Right lobe of liver (tissue), 4 donors: ENCODE measurements at regions not wholly inside any gene's neighbourhood (a gene's known extent, or its start where the extent isn't known, plus 50 kb on each side); places are given as distances from the start of the nearest gene placed in this dataset.

Experiments
- CTCF ChIP-seq, 4 donors: fragments of 200-600 bp in 3 of 4; fragments of 450-650 bp in 1 of 4; IDR thresholded peaks; one replicate each; pipeline versions ENCODE4 v1.5.1 to v1.8.0; 2016 to 2022; ENCODE audit warnings: antibody characterized with exemption in 4 of 4, mild to moderate bottlenecking in 2 of 4
- POLR2A ChIP-seq: fragments of 450-650 bp; IDR thresholded peaks from one replicate; pipeline ENCODE4 v1.6.1; 2017; ENCODE audit warnings: antibody characterized with exemption, mild to moderate bottlenecking
- donor health status: DM: no; HTN: no; CAD: no.
- donor health status: DM: no; HTN: no; CAD: no.
- donor health status: DM: no; HTN: yes; CAD: no.

- no peak for TF ChIP-seq CTCF (IDR thresholded peaks at IDR 0.05)
- TF ChIP-seq POLR2A, result no peak
These were observed 121.4 kb downstream of the FAM43A start for GRCh38 chr3:194806991-194807630.
